Left lung (tissue), 4 donors: ENCODE measurements at regions not wholly inside any gene's neighbourhood (a gene's known extent, or its start where the extent isn't known, plus 50 kb on each side); places are given as distances from the start of the nearest gene placed in this dataset.

Experiments
- ATAC-seq: fragments of 200-7000 bp; cut with Tn5 transposase; one replicate; pipeline ENCODE4 v1.9.1; 2020; ENCODE audit warnings: moderate library complexity
- DNase-seq, 4 donors: peaks; one replicate each; pipeline ENCODE4 v3.0.0-alpha.2; 2013 to 2020
- H3K27ac ChIP-seq, 2 donors: fragments of 200-600 bp; sonication (generic) in 1 of 2; one replicate each; pipeline versions ENCODE4 v1.5.0 to v1.8.0; 2020 to 2021
- H3K27me3 ChIP-seq, 2 donors: fragments of 200-600 bp; sonication (generic) in 1 of 2; one replicate each; pipeline versions ENCODE4 v1.5.0 to v1.8.0; 2020 to 2021
- H3K36me3 ChIP-seq, 2 donors: fragments of 200-600 bp; sonication (generic) in 1 of 2; one replicate each; pipeline versions ENCODE4 v1.5.0 to v1.8.0; 2020 to 2021
- H3K4me1 ChIP-seq, 2 donors: fragments of 200-600 bp; one replicate each; pipeline ENCODE4 v1.8.0; 2021
- H3K4me3 ChIP-seq, 2 donors: fragments of 200-600 bp; sonication (generic) in 1 of 2; one replicate each; pipeline versions ENCODE4 v1.5.0 to v1.8.0; 2020 to 2021; ENCODE audit warnings: mild to moderate bottlenecking in 1 of 2
- H3K9me3 ChIP-seq, 2 donors: fragments of 200-600 bp; sonication (generic) in 1 of 2; one replicate each; pipeline versions ENCODE4 v1.5.0 to v1.8.0; 2020 to 2021
- intact Hi-C, 2 donors: fragments of 100-400 bp; cut with DNase I; formaldehyde crosslinking; loops; one replicate each; pipeline versions ENCODE4 v1.11.2 to v1.14.2; 2022
- TF ChIP-seq, protein P1 (sequence below), 2 donors: fragments of 200-600 bp; sonication (generic) in 1 of 2; IDR thresholded peaks; one replicate each; pipeline versions ENCODE4 v1.5.0 to v1.8.0; 2021; ENCODE audit warnings: antibody characterized with exemption in 2 of 2
- donor health status: DM: no; HTN: yes; CAD: no.
- donor health status: DM: no; HTN: no; CAD: no.

DNA sequence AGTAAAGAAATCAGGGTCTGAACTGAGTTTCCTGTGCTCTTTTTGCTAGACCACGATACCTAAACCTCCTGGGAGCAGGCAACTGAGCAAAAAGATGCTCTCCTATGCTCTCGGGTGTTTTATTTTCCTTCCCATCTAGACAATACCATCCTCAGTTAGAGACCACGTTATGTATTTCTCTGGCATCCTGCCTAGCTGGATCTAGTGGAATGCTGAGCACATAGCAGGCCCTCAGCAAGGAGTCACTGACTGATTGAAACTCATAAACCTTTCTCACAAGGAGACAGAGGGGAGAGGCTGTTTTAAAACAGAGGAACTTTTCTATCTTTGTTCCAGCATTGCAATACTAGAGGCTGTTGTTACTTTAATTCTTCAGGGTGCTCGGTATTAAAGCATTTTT is 168.0 kb downstream of the CYYR1 start:
- no peak overlapping the region for H3K27ac ChIP-seq
- H3K27me3 ChIP-seq, result no peaks in the 10 kb centered on the region
- TF ChIP-seq, protein P1, sequence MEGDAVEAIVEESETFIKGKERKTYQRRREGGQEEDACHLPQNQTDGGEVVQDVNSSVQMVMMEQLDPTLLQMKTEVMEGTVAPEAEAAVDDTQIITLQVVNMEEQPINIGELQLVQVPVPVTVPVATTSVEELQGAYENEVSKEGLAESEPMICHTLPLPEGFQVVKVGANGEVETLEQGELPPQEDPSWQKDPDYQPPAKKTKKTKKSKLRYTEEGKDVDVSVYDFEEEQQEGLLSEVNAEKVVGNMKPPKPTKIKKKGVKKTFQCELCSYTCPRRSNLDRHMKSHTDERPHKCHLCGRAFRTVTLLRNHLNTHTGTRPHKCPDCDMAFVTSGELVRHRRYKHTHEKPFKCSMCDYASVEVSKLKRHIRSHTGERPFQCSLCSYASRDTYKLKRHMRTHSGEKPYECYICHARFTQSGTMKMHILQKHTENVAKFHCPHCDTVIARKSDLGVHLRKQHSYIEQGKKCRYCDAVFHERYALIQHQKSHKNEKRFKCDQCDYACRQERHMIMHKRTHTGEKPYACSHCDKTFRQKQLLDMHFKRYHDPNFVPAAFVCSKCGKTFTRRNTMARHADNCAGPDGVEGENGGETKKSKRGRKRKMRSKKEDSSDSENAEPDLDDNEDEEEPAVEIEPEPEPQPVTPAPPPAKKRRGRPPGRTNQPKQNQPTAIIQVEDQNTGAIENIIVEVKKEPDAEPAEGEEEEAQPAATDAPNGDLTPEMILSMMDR (IDR thresholded peaks at IDR 0.05), result no peak
- ATAC-seq (no peak), DNase-seq (no peak)
- H3K4me3 ChIP-seq, result no peak overlapping the region
- no peaks in the 10 kb centered on the region for H3K9me3 ChIP-seq
- no peaks in the 10 kb centered on the region for H3K4me1 ChIP-seq
- H3K36me3 ChIP-seq, result no peaks in the 10 kb centered on the region
- intact Hi-C loops, result no loop called here

DNA sequence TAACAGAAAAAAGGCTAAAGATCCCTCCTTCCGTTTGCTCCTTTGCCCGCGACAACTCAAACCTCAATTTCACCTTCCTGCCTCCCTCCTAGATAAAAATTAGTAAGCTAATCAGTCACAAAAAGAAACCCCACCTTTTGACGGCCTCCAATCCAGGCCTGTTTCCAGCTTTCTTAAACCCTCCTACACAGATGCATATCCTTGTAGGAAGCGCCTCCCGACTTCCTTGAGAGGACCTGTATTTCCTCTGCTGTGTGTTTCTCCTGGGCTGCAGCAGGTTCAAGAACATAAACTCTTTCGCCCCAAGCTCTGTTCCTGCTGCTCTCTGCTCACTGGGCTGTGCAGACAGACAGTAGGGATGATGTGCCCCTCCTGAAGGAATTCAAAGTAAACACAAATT is 168.8 kb downstream of the CYYR1 start:
- DNase-seq (no peak), ATAC-seq (no peak)
- intact Hi-C loops, result no loop called here
- TF ChIP-seq, protein P1 (IDR thresholded peaks at IDR 0.05), result no peak
- Histone ChIP-seq H3K9me3 (no peaks in the 10 kb centered on the region), H3K4me3 (no peak overlapping the region), H3K27ac (no peak overlapping the region), H3K27me3 (no peaks in the 10 kb centered on the region), H3K36me3 (no peaks in the 10 kb centered on the region), H3K4me1 (no peaks in the 10 kb centered on the region)

DNA sequence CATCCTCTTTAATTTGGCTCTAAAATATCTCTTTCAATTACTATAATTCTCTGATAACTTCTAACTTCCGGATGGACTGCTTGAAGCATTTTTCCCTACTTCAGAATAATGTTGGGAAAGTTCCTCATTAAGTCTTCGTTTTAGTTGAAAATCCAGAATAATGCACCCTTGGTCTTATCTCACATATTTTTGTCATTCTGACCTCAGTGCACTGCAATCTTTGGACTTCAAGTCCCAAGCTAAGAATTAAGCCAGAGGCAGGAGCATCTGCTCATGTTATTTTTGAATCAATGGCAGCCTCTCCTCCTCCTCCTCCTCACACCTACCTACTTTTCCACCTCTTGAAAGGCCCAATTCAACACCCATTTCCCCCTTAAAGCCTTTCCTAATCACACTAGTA is 169.8 kb downstream of the CYYR1 start:
- no peak overlapping the region for H3K4me3 ChIP-seq
- H3K9me3 ChIP-seq, result peaks cover 0 to 4% of the 10 kb centered on the region in 2 donors
- no peak for ATAC-seq
- H3K27ac ChIP-seq, result no peak overlapping the region
- H3K27me3 ChIP-seq, result no peaks in the 10 kb centered on the region
- H3K36me3 ChIP-seq, result no peaks in the 10 kb centered on the region
- intact Hi-C loops, result no loop called here
- DNase-seq, result no peak
- TF ChIP-seq, protein P1 (IDR thresholded peaks at IDR 0.05), result no peak
- no peaks in the 10 kb centered on the region for H3K4me1 ChIP-seq

DNA sequence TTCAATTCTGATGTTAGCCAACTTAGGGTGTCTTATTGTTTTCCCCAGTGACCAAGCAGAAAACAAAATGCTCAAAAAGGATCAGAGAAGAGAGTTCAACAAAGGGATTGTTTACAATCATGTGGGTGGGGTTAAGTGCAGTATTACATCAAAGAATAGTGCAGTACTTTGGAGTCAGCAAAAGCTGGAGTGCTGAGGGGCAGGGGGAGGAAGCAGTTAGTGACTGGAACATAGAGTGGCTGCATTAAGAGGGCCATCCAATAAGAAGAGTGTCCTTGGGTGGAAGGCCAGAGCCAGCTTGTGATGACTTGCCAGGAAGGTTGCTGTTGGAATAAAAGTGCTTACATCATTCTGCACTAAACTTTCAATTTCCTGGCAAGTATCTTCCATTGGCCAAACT is 175.5 kb downstream of the CYYR1 start:
- DNase-seq (no peak), ATAC-seq (no peak)
- H3K9me3 ChIP-seq, result peaks cover 0 to 4% of the 10 kb centered on the region in 2 donors
- H3K4me3 ChIP-seq, result no peak overlapping the region
- intact Hi-C loops, result no loop called here
- TF ChIP-seq, protein P1 (IDR thresholded peaks at IDR 0.05), result no peak
- H3K4me1 ChIP-seq, result no peaks in the 10 kb centered on the region
- no peaks in the 10 kb centered on the region for H3K36me3 ChIP-seq
- no peaks in the 10 kb centered on the region for H3K27me3 ChIP-seq
- no peak overlapping the region for H3K27ac ChIP-seq

DNA sequence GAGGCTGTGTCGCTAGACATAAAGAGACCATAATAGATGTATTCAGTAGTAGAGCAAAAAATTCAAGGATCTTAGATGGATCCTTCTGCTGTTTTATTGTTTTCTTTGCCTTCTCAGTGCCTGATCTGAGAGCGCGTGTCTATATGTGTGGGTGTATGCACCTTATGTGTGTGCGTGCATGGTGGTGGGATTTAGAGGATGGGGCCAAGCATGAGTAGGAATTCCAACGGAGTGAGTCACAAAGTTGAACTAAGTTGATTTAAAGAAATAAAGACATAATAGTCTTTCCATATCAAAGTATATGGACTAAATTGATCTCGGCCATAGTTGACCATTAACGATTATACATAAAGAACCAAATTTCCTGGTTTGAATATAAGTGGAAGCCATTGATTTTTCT is 178.7 kb downstream of the CYYR1 start:
- intact Hi-C loops, result no loop called here
- DNase-seq (no peak), ATAC-seq (no peak)
- Histone ChIP-seq H3K36me3 (no peaks in the 10 kb centered on the region), H3K27ac (no peak overlapping the region), H3K9me3 (peaks cover 0 to 4% of the 10 kb centered on the region in 2 donors), H3K4me1 (no peaks in the 10 kb centered on the region), H3K27me3 (no peaks in the 10 kb centered on the region), H3K4me3 (no peak overlapping the region)
- TF ChIP-seq, protein P1 (IDR thresholded peaks at IDR 0.05), result no peak
